ENCODE measurements at regions not wholly inside any gene's neighbourhood (a gene's known extent, or its start where the extent isn't known, plus 50 kb on each side); places are given as distances from the start of the nearest gene placed in this dataset.

GRCh38 chr16:26569793-26570192, 496.9 kb upstream of the C16orf82 start:
- TF ChIP-seq ZNF274 (IDR thresholded peaks at IDR 0.05; ENCODE audit: low read depth, low read length) (no peak), SUZ12 (IDR thresholded peaks at IDR 0.05; ENCODE audit: extremely low read depth, insufficient read depth, insufficient read length) (no peak)

Measured in NT2/D1 (cell line).